ENCODE measurements at regions not wholly inside any gene's neighbourhood (a gene's known extent, or its start where the extent isn't known, plus 50 kb on each side); places are given as distances from the start of the nearest gene placed in this dataset.
"Not testable (repeated sequence)": the region's sequence is repeated elsewhere in the genome, so short reads cannot be mapped to it uniquely, and the experiment has no call there.

DNA sequence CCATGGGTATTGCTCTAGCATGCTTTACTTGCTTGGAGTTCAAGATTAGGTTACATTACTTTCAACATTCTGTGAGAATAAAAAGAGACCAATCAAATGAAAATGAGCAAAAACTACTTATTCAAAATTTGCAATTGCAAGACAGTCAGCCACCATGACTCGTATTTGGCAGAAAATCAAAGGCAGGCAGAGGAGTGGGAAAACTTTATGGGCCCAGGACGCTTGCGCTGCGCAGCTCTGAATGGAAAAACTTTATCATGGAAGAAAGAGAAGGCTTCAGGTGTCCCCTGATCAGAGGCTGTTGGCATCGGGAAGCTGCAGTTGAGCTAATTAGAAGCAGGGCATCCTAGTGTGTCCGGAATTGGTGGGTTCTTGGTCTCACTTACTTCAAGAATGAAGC, 250.6 kb downstream of the USP46 start:
- H3K4me3 ChIP-seq (replicated peaks; ENCODE audit: low read depth, low read length): no peak overlapping the region
- TF ChIP-seq, protein P1, sequence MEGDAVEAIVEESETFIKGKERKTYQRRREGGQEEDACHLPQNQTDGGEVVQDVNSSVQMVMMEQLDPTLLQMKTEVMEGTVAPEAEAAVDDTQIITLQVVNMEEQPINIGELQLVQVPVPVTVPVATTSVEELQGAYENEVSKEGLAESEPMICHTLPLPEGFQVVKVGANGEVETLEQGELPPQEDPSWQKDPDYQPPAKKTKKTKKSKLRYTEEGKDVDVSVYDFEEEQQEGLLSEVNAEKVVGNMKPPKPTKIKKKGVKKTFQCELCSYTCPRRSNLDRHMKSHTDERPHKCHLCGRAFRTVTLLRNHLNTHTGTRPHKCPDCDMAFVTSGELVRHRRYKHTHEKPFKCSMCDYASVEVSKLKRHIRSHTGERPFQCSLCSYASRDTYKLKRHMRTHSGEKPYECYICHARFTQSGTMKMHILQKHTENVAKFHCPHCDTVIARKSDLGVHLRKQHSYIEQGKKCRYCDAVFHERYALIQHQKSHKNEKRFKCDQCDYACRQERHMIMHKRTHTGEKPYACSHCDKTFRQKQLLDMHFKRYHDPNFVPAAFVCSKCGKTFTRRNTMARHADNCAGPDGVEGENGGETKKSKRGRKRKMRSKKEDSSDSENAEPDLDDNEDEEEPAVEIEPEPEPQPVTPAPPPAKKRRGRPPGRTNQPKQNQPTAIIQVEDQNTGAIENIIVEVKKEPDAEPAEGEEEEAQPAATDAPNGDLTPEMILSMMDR (IDR thresholded peaks at IDR 0.05; ENCODE audit: low read depth, low read length, missing control alignments): no peak
- DNase-seq (ENCODE audit: extremely low read depth, low read depth): no peak

DNA sequence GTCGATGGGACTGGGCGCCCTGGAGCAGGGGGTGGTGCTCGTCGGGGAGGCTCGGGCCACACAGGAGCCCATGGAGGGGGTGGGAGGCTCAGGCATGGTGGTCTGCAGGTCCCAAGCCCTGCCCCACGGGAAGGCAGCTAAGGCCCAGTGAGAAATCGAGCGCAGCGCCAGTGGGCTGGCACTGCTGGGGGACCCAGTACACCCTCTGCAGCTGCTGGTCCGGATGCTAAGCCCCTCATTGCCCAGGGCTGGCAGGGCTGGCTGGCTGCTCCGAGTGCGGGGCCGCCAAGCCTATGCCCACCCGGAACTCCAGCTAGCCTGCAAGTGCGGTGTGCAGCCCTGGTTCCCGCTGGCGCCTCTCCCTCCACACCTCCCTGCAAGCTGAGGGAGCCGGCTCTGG, 249.3 kb downstream of the USP46 start:
- not testable (repeated sequence) for H3K4me3 ChIP-seq (replicated peaks; ENCODE audit: low read depth, low read length); DNase-seq (ENCODE audit: extremely low read depth, low read depth)

DNA sequence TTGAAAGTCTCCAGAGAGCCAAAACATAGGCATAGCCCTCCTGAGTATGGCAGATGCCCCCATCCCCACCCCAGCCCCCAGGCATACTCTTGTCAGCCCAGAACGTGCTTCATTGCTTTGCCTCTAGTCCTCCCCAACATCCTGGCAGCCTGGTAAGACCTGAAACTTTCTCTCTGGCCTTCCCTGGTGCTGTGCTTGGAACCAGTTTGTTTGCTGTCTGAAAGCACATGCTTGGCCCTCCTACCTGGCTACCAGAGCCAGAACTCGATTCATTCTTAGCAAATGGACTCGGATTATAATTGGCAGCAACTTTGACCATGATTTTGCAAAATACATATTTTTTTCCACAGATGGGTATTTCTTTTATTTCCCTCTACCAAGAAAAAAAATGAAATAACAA, 248.1 kb downstream of the USP46 start:
- no peak overlapping the region for H3K4me3 ChIP-seq (replicated peaks; ENCODE audit: low read depth, low read length)
- DNase-seq (ENCODE audit: extremely low read depth, low read depth): no peak
- TF ChIP-seq, protein P1 (IDR thresholded peaks at IDR 0.05; ENCODE audit: low read depth, low read length, missing control alignments): no peak

DNA sequence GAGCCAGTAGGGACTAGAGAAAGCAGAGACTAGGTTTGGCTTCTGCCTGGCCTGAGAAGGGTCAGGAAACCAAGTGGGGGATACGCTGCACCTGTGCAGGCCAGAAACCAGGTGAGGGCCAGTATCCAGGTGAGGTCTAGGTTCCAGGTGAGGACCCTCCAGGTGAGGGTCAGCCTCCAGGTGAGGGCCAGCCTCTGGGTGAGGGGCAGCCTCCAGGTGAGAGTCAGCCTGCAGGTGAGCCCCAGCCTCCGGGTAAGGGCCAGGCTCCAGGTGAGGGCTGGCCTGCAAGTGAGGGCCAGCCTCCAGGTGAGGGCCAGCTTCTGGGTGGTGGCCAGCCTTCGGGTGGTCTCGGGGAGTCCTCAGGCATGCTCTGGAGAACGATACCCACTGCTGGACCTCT, 238.8 kb downstream of the USP46 start:
- TF ChIP-seq, protein P1 (IDR thresholded peaks at IDR 0.05; ENCODE audit: low read depth, low read length, missing control alignments): no peak
- H3K4me3 ChIP-seq (replicated peaks; ENCODE audit: low read depth, low read length): no peak overlapping the region

DNA sequence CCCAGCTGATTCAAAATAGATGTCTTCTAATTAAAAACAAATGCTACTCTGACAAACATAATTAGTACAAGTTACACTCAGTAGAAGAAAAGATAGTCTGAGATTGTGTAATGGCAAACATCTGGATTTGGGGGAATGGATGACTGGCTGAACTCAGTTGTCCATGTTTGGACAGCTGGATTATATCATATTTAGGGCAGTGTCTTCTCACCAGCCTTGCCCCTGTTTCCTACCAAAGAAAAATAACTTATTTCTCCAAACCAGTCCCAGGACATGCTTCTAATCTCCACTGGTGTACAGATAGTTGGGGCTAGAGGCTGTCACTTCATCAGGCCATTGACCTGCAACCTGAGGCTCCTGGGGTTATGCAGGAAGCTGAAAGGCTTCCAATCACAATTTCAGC, 237.3 kb downstream of the USP46 start:
- TF ChIP-seq, protein P1 (IDR thresholded peaks at IDR 0.05; ENCODE audit: low read depth, low read length, missing control alignments): no peak
- no peak overlapping the region for H3K4me3 ChIP-seq (replicated peaks; ENCODE audit: low read depth, low read length)
- DNase-seq (ENCODE audit: extremely low read depth, low read depth): peak; percentile 44

More for the DNA sequence above, 238.8 kb downstream of the USP46 start:
- no peak for DNase-seq (ENCODE audit: extremely low read depth, low read depth)

DNA sequence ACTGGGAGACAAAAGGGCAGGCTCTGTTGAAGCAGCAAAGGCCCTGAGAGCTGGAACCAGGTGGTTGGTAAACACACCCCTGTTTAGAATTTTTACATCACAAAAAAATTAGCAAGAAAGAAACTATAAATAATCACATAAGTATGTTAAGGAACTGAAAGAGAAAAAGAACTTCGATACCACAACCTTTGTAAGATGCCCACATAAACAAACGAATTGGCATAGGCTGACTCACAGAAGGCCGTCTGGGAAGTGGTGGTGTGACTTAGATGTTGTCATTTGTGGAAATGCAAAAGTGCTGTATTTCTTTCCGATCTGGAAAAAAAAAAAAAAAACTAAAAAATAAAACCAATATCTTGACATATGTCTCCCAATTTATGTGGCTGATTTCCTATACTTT, 235.1 kb downstream of the USP46 start:
- no peak overlapping the region for H3K4me3 ChIP-seq (replicated peaks; ENCODE audit: low read depth, low read length)
- no peak for DNase-seq (ENCODE audit: extremely low read depth, low read depth)
- TF ChIP-seq, protein P1 (IDR thresholded peaks at IDR 0.05; ENCODE audit: low read depth, low read length, missing control alignments): no peak

DNA sequence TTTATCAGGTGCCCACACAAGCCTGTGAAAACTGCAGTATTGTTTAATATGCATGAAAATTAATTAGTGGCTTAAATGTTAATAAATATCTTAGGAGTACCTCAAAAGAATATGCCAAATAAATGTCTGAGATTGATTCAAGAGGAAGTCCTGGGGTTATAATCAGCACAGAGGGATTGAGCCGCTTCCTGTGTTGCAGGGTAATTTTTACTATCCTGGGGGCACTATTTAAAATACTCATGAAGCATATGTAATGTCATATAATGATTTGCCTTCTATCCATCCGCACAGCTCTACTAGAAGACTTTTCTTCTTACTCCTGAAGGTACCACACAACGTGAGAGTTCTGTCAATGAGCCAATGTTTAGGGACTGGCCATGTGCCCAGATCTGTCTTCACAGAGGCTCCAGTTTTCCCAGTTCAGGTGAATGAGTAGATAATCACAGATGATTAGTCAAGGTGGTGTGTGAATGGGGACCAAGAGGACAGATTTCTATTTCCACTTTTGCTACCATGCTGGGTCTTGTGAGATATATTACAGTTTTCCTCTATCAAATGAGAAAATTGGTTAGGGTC, 233.3 kb downstream of the USP46 start:
- TF ChIP-seq, protein P1 (IDR thresholded peaks at IDR 0.05; ENCODE audit: low read depth, low read length, missing control alignments): no peak
- no peak overlapping the region for H3K4me3 ChIP-seq (replicated peaks; ENCODE audit: low read depth, low read length)
- no peak for DNase-seq (ENCODE audit: extremely low read depth, low read depth)

Data from HFF-Myc (cell line).